ENCODE measurements at regions not wholly inside any gene's neighbourhood (a gene's known extent, or its start where the extent isn't known, plus 50 kb on each side); places are given as distances from the start of the nearest gene placed in this dataset.

DNA sequence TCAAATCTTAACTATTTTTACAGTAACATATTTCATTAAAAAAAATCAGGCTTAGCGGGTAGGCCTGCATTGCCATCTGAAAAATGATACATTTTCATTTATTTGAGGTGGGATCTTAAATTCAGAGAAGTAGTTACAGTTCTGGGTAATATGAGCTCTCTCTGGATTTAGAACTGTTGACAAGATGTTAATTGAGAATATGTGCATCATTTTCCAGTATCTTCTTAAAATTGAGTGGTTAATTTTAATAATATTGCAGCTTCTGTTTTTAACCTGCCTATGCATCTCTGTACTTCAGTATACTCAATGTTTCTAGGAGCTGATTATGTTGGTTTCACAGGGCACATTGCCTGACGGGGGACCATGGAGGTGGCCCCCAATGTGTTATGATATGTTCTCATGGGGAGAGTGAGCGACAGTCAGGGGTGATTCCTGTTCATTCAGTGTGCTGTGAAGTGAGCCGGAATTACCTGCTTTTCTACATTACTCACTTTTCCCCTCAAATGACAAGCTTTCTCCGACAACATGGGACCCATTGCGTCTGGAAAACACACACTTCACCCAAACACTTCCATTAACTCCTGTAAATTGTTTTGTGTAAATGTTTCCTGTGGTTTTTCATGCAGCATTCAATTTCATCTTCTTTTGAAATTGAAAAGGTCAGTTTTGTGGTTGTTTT, 406.2 kb downstream of the MTX2 start:
- no peak for TF ChIP-seq POLR2AphosphoS5 (IDR thresholded peaks at IDR 0.05; ENCODE audit: borderline replicate concordance, low read depth, low read length)
- TF ChIP-seq EZH2 (IDR thresholded peaks at IDR 0.05): no peak
